ENCODE measurements at regions not wholly inside any gene's neighbourhood (a gene's known extent, or its start where the extent isn't known, plus 50 kb on each side); places are given as distances from the start of the nearest gene placed in this dataset.

GRCh38 chr12:62162214-62162613 lies 98.0 kb upstream of the USP15 start:
- Mint-ChIP-seq H3K4me3 (peak overlapping the region in 1 of 10 donors; percentile 24), H3K9me3 (peaks cover 0 to 4% (median 0%) of the 10 kb centered on the region in 11 donors), H3K27me3 (peaks cover 0 to 10% (median 5%) of the 10 kb centered on the region in 5 donors), H3K4me1 (peaks cover 3 to 63% (median 57%) of the 10 kb centered on the region in 7 donors), H3K36me3 (no peaks in the 10 kb centered on the region), H3K27ac (no peak overlapping the region)
- no peaks in the 10 kb centered on the region for H3K36me3 ChIP-seq (ENCODE audit: control insufficient read depth in 2 of 3, insufficient read depth in 3 of 3, low read length in 3 of 3)
- no peak overlapping the region for H3K27ac ChIP-seq (ENCODE audit: low read depth, low read length)
- ATAC-seq (no peak), DNase-seq (peak in 3 of 9 donors; percentile 7 to 31 (median 24))
- ChIA-PET POLR2A (no interaction called here), CTCF (interaction anchor here (0.6 to 1.1 kb wide), 2 partner anchors 31 to 121 kb away, joined by 3 read pairs; no protein-coding TSS in a partner anchor)
- H3K4me1 ChIP-seq (ENCODE audit: control insufficient read depth in 2 of 2, insufficient read depth in 2 of 2, low read length in 2 of 2): peaks cover 0 to 31% of the 10 kb centered on the region in 2 donors
- intact Hi-C loops (cut with micrococcal nuclease): no loop called here
- no peaks in the 10 kb centered on the region for H3K9me3 ChIP-seq (ENCODE audit: control insufficient read depth in 2 of 3, low read length in 3 of 3)
- H3K4me3 ChIP-seq (ENCODE audit: low read length): no peak overlapping the region
- H3K27me3 ChIP-seq (ENCODE audit: control insufficient read depth in 2 of 2, insufficient read depth in 2 of 2, low read length in 2 of 2): no peaks in the 10 kb centered on the region

- no peak overlapping the region for H3K4me3 ChIP-seq (ENCODE audit: low read length)
- no peaks in the 10 kb centered on the region for H3K27me3 ChIP-seq (ENCODE audit: control insufficient read depth in 2 of 2, insufficient read depth in 2 of 2, low read length in 2 of 2)
- Mint-ChIP-seq H3K9me3 (peaks cover 0 to 2% (median 0%) of the 10 kb centered on the region in 11 donors), H3K27me3 (peaks cover 0 to 10% (median 5%) of the 10 kb centered on the region in 5 donors), H3K4me1 (peaks cover 0 to 51% (median 46%) of the 10 kb centered on the region in 7 donors), H3K36me3 (no peaks in the 10 kb centered on the region), H3K27ac (no peak overlapping the region), H3K4me3 (no peak overlapping the region)
- peaks cover 0 to 28% of the 10 kb centered on the region in 2 donors for H3K4me1 ChIP-seq (ENCODE audit: control insufficient read depth in 2 of 2, insufficient read depth in 2 of 2, low read length in 2 of 2)
- no peaks in the 10 kb centered on the region for H3K36me3 ChIP-seq (ENCODE audit: control insufficient read depth in 2 of 3, insufficient read depth in 3 of 3, low read length in 3 of 3)
- CTCF ChIA-PET: no interaction called here
- intact Hi-C loops (cut with micrococcal nuclease): no loop called here
- POLR2A ChIA-PET: no interaction called here
- DNase-seq (no peak), ATAC-seq (no peak)
- H3K9me3 ChIP-seq (ENCODE audit: control insufficient read depth in 2 of 3, low read length in 3 of 3): no peaks in the 10 kb centered on the region
- no peak overlapping the region for H3K27ac ChIP-seq (ENCODE audit: low read depth, low read length)
Observed at GRCh38 chr12:62163368-62163767, 96.8 kb upstream of the USP15 start.

- H3K4me3 Mint-ChIP-seq: no peak overlapping the region
- CTCF ChIA-PET: no interaction called here
Observed at GRCh38 chr12:62164036-62164435, 96.2 kb upstream of the USP15 start.

GRCh38 chr12:62166525-62166924 lies 93.7 kb upstream of the USP15 start:
- intact Hi-C loops (cut with micrococcal nuclease): no loop called here
- no peak overlapping the region for H3K4me3 Mint-ChIP-seq

More at GRCh38 chr12:62164036-62164435, 96.2 kb upstream of the USP15 start:
- Histone ChIP-seq H3K36me3 (ENCODE audit: control insufficient read depth in 2 of 3, insufficient read depth in 3 of 3, low read length in 3 of 3) (no peaks in the 10 kb centered on the region), H3K9me3 (ENCODE audit: control insufficient read depth in 2 of 3, low read length in 3 of 3) (no peaks in the 10 kb centered on the region), H3K4me1 (ENCODE audit: control insufficient read depth in 2 of 2, insufficient read depth in 2 of 2, low read length in 2 of 2) (peaks cover 0 to 23% of the 10 kb centered on the region in 2 donors), H3K27me3 (ENCODE audit: control insufficient read depth in 2 of 2, insufficient read depth in 2 of 2, low read length in 2 of 2) (no peaks in the 10 kb centered on the region), H3K27ac (ENCODE audit: low read depth, low read length) (no peak overlapping the region), H3K4me3 (ENCODE audit: low read length) (no peak overlapping the region)
- Mint-ChIP-seq H3K4me1 (peaks cover 0 to 44% (median 39%) of the 10 kb centered on the region in 7 donors), H3K27me3 (peaks cover 0 to 11% (median 2%) of the 10 kb centered on the region in 5 donors), H3K9me3 (peaks cover 0 to 2% (median 0%) of the 10 kb centered on the region in 11 donors), H3K36me3 (no peaks in the 10 kb centered on the region), H3K27ac (no peak overlapping the region)
- DNase-seq (no peak), ATAC-seq (no peak)
- intact Hi-C loops (cut with micrococcal nuclease): no loop called here
- POLR2A ChIA-PET: no interaction called here

GRCh38 chr12:62168411-62168810 lies 91.8 kb upstream of the USP15 start:
- DNase-seq (no peak), ATAC-seq (no peak)
- Mint-ChIP-seq H3K27me3 (peaks cover 0 to 11% (median 2%) of the 10 kb centered on the region in 5 donors), H3K4me1 (peaks cover 0 to 4% (median 0%) of the 10 kb centered on the region in 7 donors), H3K4me3 (no peak overlapping the region), H3K27ac (no peak overlapping the region), H3K36me3 (no peaks in the 10 kb centered on the region), H3K9me3 (peaks cover 0 to 2% (median 0%) of the 10 kb centered on the region in 11 donors)
- ChIA-PET CTCF (no interaction called here), POLR2A (no interaction called here)
- Histone ChIP-seq H3K4me3 (ENCODE audit: low read length) (no peak overlapping the region), H3K27ac (ENCODE audit: low read depth, low read length) (no peak overlapping the region), H3K4me1 (ENCODE audit: control insufficient read depth in 2 of 2, insufficient read depth in 2 of 2, low read length in 2 of 2) (no peaks in the 10 kb centered on the region), H3K27me3 (ENCODE audit: control insufficient read depth in 2 of 2, insufficient read depth in 2 of 2, low read length in 2 of 2) (no peaks in the 10 kb centered on the region), H3K9me3 (ENCODE audit: control insufficient read depth in 2 of 3, low read length in 3 of 3) (no peaks in the 10 kb centered on the region), H3K36me3 (ENCODE audit: control insufficient read depth in 2 of 3, insufficient read depth in 3 of 3, low read length in 3 of 3) (no peaks in the 10 kb centered on the region)
- intact Hi-C loops (cut with micrococcal nuclease): no loop called here

More at GRCh38 chr12:62166525-62166924, 93.7 kb upstream of the USP15 start:
- H3K27me3 Mint-ChIP-seq: peaks cover 0 to 11% (median 2%) of the 10 kb centered on the region in 5 donors
- Histone ChIP-seq H3K36me3 (ENCODE audit: control insufficient read depth in 2 of 3, insufficient read depth in 3 of 3, low read length in 3 of 3) (no peaks in the 10 kb centered on the region), H3K4me1 (ENCODE audit: control insufficient read depth in 2 of 2, insufficient read depth in 2 of 2, low read length in 2 of 2) (peaks cover 0 to 10% of the 10 kb centered on the region in 2 donors), H3K4me3 (ENCODE audit: low read length) (no peak overlapping the region), H3K9me3 (ENCODE audit: control insufficient read depth in 2 of 3, low read length in 3 of 3) (no peaks in the 10 kb centered on the region), H3K27ac (ENCODE audit: low read depth, low read length) (no peak overlapping the region), H3K27me3 (ENCODE audit: control insufficient read depth in 2 of 2, insufficient read depth in 2 of 2, low read length in 2 of 2) (no peaks in the 10 kb centered on the region)
- POLR2A ChIA-PET: no interaction called here
- ATAC-seq: no peak
- H3K4me1 Mint-ChIP-seq: peaks cover 0 to 20% (median 15%) of the 10 kb centered on the region in 7 donors
- H3K36me3 Mint-ChIP-seq: no peaks in the 10 kb centered on the region
- no peak overlapping the region for H3K27ac Mint-ChIP-seq
- DNase-seq: no peak
- CTCF ChIA-PET: interaction anchor here (0.6 to 0.7 kb wide), 2 partner anchors 41 to 123 kb away, joined by 3 to 4 read pairs; no protein-coding TSS in a partner anchor
- peaks cover 0 to 2% (median 0%) of the 10 kb centered on the region in 11 donors for H3K9me3 Mint-ChIP-seq

- Mint-ChIP-seq H3K27ac (no peak overlapping the region), H3K36me3 (no peaks in the 10 kb centered on the region), H3K9me3 (peaks cover 0 to 2% (median 0%) of the 10 kb centered on the region in 11 donors), H3K4me1 (peaks cover 0 to 5% (median 0%) of the 10 kb centered on the region in 7 donors), H3K4me3 (no peak overlapping the region), H3K27me3 (peaks cover 0 to 9% (median 5%) of the 10 kb centered on the region in 5 donors)
- no peak for ATAC-seq
- Histone ChIP-seq H3K27ac (ENCODE audit: low read depth, low read length) (no peak overlapping the region), H3K27me3 (ENCODE audit: control insufficient read depth in 2 of 2, insufficient read depth in 2 of 2, low read length in 2 of 2) (no peaks in the 10 kb centered on the region), H3K9me3 (ENCODE audit: control insufficient read depth in 2 of 3, low read length in 3 of 3) (no peaks in the 10 kb centered on the region), H3K4me1 (ENCODE audit: control insufficient read depth in 2 of 2, insufficient read depth in 2 of 2, low read length in 2 of 2) (no peaks in the 10 kb centered on the region), H3K36me3 (ENCODE audit: control insufficient read depth in 2 of 3, insufficient read depth in 3 of 3, low read length in 3 of 3) (no peaks in the 10 kb centered on the region), H3K4me3 (ENCODE audit: low read length) (no peak overlapping the region)
- intact Hi-C loops (cut with micrococcal nuclease): no loop called here
- DNase-seq: no peak
- POLR2A ChIA-PET: no interaction called here
- CTCF ChIA-PET: no interaction called here
Observed at GRCh38 chr12:62170241-62170640, 90.0 kb upstream of the USP15 start.

All from naive thymus-derived CD4-positive, alpha-beta T cell (primary cell).